ENCODE measurements at regions not wholly inside any gene's neighbourhood (a gene's known extent, or its start where the extent isn't known, plus 50 kb on each side); places are given as distances from the start of the nearest gene placed in this dataset.

GRCh38 chr13:31964168-31964567 lies 67.4 kb upstream of the FRY start:
- DNase-seq = no peak

GRCh38 chr13:31965361-31966066 lies 66.1 kb upstream of the FRY start:
- DNase-seq = no peak

- no peak for DNase-seq
Measured at GRCh38 chr13:31967155-31967554, 64.4 kb upstream of the FRY start.

- no peak for DNase-seq
Measured at GRCh38 chr13:31968473-31968872, 63.1 kb upstream of the FRY start.

- no peak for DNase-seq
Measured at GRCh38 chr13:31970231-31970930, 61.2 kb upstream of the FRY start.

- no peak for DNase-seq
Measured at GRCh38 chr13:31972453-31972852, 59.1 kb upstream of the FRY start.

- no peak for DNase-seq
Measured at GRCh38 chr13:31978021-31978420, 53.6 kb upstream of the FRY start.

GRCh38 chr13:31980830-31981229 lies 50.7 kb upstream of the FRY start:
- no peak for DNase-seq
